Ishikawa (cell line): ENCODE measurements at regions not wholly inside any gene's neighbourhood (a gene's known extent, or its start where the extent isn't known, plus 50 kb on each side); places are given as distances from the start of the nearest gene placed in this dataset.

ENCODE experiments used
- CEBPB ChIP-seq: IDR thresholded peaks from 2 replicates; pipeline ENCODE4 v1.6.1; 2012
- CREB1 ChIP-seq: IDR thresholded peaks from 2 replicates; pipeline ENCODE4 v1.6.1; 2012; ENCODE audit warnings: low read depth
- EGR1 ChIP-seq: IDR thresholded peaks from 2 replicates; pipeline ENCODE4 v1.6.1; 2012
- EP300 ChIP-seq: IDR thresholded peaks from 2 replicates; pipeline ENCODE4 v1.6.1; 2012; ENCODE audit warnings: borderline replicate concordance
- FOXM1 ChIP-seq: IDR thresholded peaks from 2 replicates; pipeline ENCODE4 v1.6.1; 2012; ENCODE audit warnings: low read depth, borderline replicate concordance
- NFIC ChIP-seq: IDR thresholded peaks from 2 replicates; pipeline ENCODE4 v1.6.1; 2012
- RAD21 ChIP-seq: IDR thresholded peaks from 2 replicates; pipeline ENCODE4 v1.6.1; 2012; ENCODE audit warnings: low read depth
- TAF1 ChIP-seq: IDR thresholded peaks from 2 replicates; pipeline ENCODE4 v1.6.1; 2012; ENCODE audit warnings: low read depth, mild to moderate bottlenecking
- TCF12 ChIP-seq: IDR thresholded peaks from 2 replicates; pipeline ENCODE4 v1.6.1; 2012; ENCODE audit warnings: low read depth
- TEAD4 ChIP-seq: IDR thresholded peaks from 2 replicates; pipeline ENCODE4 v1.6.1; 2012
- YY1 ChIP-seq: IDR thresholded peaks from 2 replicates; pipeline ENCODE4 v1.6.1; 2012; ENCODE audit warnings: low read depth
- ZBTB7A ChIP-seq: IDR thresholded peaks from 2 replicates; pipeline ENCODE4 v1.6.1; 2012; ENCODE audit warnings: low read depth
- TF ChIP-seq, protein P1 (sequence below): IDR thresholded peaks from 2 replicates; pipeline ENCODE4 v1.6.1; 2012
- TF ChIP-seq, protein P2 (sequence below): IDR thresholded peaks from 2 replicates; pipeline ENCODE4 v1.6.1; 2012; ENCODE audit warnings: low read depth, mild to moderate bottlenecking
- TF ChIP-seq, protein P3 (sequence below): IDR thresholded peaks from 2 replicates; pipeline ENCODE4 v1.6.1; 2012

DNA sequence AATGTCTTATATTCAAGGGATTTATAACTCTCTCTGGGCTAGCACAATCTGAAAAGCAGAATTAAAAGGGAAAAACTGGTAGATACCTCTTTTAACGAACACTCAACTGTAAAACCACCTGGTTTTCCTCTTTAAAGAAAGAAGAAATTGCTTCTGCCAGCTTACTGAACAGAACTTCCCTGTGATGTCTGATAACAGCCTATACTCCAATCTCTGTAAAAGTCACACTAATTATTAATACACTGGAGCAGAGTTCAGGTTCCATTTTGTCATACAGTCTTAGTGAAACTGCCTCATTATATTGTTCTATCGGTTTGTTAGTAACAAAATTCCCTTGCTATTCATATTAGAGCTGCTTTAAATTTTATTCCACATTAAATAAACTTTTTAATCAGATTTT lies 251.0 kb upstream of the STARD13 start:
- no peak for TF ChIP-seq TEAD4
- TF ChIP-seq ZBTB7A = no peak
- TF ChIP-seq, protein P1, sequence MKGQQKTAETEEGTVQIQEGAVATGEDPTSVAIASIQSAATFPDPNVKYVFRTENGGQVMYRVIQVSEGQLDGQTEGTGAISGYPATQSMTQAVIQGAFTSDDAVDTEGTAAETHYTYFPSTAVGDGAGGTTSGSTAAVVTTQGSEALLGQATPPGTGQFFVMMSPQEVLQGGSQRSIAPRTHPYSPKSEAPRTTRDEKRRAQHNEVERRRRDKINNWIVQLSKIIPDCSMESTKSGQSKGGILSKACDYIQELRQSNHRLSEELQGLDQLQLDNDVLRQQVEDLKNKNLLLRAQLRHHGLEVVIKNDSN = no peak
- no peak for TF ChIP-seq CEBPB
- TF ChIP-seq, protein P2, sequence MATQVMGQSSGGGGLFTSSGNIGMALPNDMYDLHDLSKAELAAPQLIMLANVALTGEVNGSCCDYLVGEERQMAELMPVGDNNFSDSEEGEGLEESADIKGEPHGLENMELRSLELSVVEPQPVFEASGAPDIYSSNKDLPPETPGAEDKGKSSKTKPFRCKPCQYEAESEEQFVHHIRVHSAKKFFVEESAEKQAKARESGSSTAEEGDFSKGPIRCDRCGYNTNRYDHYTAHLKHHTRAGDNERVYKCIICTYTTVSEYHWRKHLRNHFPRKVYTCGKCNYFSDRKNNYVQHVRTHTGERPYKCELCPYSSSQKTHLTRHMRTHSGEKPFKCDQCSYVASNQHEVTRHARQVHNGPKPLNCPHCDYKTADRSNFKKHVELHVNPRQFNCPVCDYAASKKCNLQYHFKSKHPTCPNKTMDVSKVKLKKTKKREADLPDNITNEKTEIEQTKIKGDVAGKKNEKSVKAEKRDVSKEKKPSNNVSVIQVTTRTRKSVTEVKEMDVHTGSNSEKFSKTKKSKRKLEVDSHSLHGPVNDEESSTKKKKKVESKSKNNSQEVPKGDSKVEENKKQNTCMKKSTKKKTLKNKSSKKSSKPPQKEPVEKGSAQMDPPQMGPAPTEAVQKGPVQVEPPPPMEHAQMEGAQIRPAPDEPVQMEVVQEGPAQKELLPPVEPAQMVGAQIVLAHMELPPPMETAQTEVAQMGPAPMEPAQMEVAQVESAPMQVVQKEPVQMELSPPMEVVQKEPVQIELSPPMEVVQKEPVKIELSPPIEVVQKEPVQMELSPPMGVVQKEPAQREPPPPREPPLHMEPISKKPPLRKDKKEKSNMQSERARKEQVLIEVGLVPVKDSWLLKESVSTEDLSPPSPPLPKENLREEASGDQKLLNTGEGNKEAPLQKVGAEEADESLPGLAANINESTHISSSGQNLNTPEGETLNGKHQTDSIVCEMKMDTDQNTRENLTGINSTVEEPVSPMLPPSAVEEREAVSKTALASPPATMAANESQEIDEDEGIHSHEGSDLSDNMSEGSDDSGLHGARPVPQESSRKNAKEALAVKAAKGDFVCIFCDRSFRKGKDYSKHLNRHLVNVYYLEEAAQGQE = no peak
- TF ChIP-seq EP300 = no peak
- TF ChIP-seq CREB1 = no peak
- no peak for TF ChIP-seq YY1
- TF ChIP-seq, protein P3, sequence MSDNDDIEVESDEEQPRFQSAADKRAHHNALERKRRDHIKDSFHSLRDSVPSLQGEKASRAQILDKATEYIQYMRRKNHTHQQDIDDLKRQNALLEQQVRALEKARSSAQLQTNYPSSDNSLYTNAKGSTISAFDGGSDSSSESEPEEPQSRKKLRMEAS = no peak
- no peak for TF ChIP-seq EGR1
- no peak for TF ChIP-seq NFIC
- no peak for TF ChIP-seq TAF1
- TF ChIP-seq RAD21 = no peak
- no peak for TF ChIP-seq FOXM1
- no peak for TF ChIP-seq TCF12

DNA sequence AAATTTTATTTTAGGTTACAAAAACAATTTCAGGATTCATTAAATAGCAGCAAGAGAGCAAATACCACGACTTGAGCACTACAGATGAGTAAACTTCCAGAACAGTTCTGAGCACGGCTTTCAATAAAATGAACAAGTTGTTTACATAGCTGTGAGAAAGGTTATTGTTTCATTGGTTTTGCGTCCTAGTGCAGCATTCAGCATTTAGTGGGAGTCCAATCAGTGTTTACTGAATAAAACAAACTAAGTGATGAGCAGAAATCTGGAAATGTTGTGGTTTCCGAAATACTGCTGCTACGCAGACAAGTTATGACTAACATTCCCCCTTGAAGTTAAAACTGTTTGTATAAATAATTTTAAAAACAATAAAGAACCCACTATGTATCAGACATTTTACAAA lies 251.5 kb upstream of the STARD13 start:
- no peak for TF ChIP-seq TEAD4
- no peak for TF ChIP-seq EP300
- TF ChIP-seq, protein P3 = no peak
- no peak for TF ChIP-seq CEBPB
- TF ChIP-seq FOXM1 = no peak
- no peak for TF ChIP-seq RAD21
- no peak for TF ChIP-seq YY1
- TF ChIP-seq, protein P2 = no peak
- no peak for TF ChIP-seq EGR1
- no peak for TF ChIP-seq NFIC

DNA sequence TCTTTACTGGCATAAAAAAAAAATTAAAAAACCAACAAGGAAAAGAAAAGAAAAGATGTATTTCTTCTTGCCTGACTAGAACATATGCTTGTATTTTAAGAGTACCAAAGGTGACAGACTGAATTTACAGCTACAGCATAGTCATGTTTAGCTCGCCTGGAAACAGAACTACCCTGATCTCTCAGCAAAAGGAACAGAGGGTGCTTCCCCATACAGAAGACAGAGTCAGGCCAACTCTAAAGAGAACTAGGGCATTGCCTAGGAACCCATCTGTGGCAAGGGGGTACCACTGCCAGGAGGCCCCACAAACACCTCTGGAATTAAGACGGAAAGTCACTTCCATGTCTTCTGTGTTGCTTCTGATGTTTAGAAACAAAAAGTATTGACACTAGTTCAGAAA lies 252.1 kb upstream of the STARD13 start:
- no peak for TF ChIP-seq EP300
- no peak for TF ChIP-seq EGR1
- TF ChIP-seq, protein P1 = no peak
- no peak for TF ChIP-seq TEAD4
- no peak for TF ChIP-seq ZBTB7A
- TF ChIP-seq FOXM1 = no peak
- no peak for TF ChIP-seq RAD21
- no peak for TF ChIP-seq YY1
- TF ChIP-seq, protein P2 = no peak
- TF ChIP-seq NFIC = no peak
- TF ChIP-seq TAF1 = no peak
- no peak for TF ChIP-seq TCF12
- TF ChIP-seq CEBPB = no peak
- TF ChIP-seq CREB1 = no peak
- TF ChIP-seq, protein P3 = no peak

DNA sequence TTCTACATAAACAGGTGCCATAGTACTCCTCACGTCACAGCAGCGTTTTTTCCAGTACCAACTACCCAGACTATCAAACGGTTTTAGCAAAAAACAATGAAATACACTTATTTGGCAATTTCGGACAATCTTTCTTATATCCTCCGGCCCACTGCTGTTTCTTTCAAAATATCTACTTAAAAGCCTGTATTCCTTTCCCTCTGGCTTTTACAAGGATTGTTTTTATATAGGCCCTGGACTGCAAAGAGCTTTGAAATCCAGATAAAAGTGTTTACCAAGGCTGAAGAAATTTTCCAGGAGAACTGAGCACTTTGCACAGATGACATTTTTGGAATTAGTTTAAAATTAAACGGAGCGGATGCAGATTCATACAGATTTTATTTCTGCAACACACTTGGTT lies 255.9 kb upstream of the STARD13 start:
- TF ChIP-seq TAF1 (no peak), TEAD4 (no peak), CEBPB (no peak), NFIC (no peak), YY1 (no peak), CREB1 (no peak), EGR1 (no peak), ZBTB7A (no peak), RAD21 (no peak), FOXM1 (no peak), TCF12 (no peak)
- TF ChIP-seq, protein P1 = no peak
- TF ChIP-seq, protein P2 = no peak
